ENCODE measurements at regions not wholly inside any gene's neighbourhood (a gene's known extent, or its start where the extent isn't known, plus 50 kb on each side); places are given as distances from the start of the nearest gene placed in this dataset.

GRCh38 chr21:36587388-36587787 lies 107.5 kb upstream of the CLDN14 start:
- Histone ChIP-seq H3K4me1 (ENCODE audit: control insufficient read depth in 5 of 5, insufficient read depth in 5 of 5, low read length in 5 of 5) (no peaks in the 10 kb centered on the region), H3K27ac (ENCODE audit: low read depth, low read length) (no peak overlapping the region), H3K4me3 (ENCODE audit: low read depth in 1 of 5, low read length in 5 of 5) (no peak overlapping the region), H3K9me3 (ENCODE audit: control insufficient read depth in 5 of 5, low read length in 5 of 5) (peaks cover 0 to 4% (median 0%) of the 10 kb centered on the region in 5 donors), H3K9ac (ENCODE audit: low read length in 5 of 5) (no peak overlapping the region), H3K36me3 (ENCODE audit: control insufficient read depth in 5 of 5, insufficient read depth in 5 of 5, low read length in 5 of 5) (no peaks in the 10 kb centered on the region), H3K27me3 (ENCODE audit: control insufficient read depth in 5 of 5, insufficient read depth in 4 of 5, low read length in 5 of 5) (peaks cover 0 to 9% (median 6%) of the 10 kb centered on the region in 5 donors)

DNA sequence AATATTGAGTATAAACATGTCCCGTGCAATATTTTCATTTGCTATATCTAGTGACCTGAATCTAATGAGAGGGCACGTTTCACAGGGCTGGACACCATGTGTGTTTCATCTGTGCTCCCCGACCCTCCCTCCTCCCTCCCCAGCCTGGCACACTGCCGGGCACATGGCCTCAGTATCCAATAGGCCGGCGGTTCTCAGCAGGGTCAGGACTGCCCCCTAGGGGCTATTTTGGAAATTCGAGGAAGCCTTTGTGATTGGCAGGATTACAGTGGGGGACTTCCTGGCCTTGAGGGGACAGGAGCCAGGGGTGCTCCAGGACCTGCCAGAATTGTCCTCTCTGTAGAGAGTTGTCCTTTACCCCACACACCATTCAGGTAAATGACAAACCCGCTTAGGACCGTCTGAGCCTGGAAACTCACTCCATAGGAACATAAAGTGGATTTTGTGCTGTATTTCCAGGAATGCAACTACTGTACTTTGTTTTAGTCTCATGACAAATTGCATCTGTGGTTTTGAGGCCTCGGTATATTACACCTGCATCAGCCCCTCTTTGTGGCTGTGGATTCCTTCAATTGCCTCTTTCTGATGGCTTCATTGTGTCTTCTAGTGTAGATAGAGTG lies 109.5 kb upstream of the SIM2 start:
- Histone ChIP-seq H3K4me1 (ENCODE audit: control insufficient read depth in 5 of 5, insufficient read depth in 5 of 5, low read length in 5 of 5) (no peaks in the 10 kb centered on the region), H3K4me3 (ENCODE audit: low read depth in 1 of 5, low read length in 5 of 5) (no peak overlapping the region), H3K9me3 (ENCODE audit: control insufficient read depth in 5 of 5, low read length in 5 of 5) (peaks cover 0 to 4% (median 0%) of the 10 kb centered on the region in 5 donors), H3K36me3 (ENCODE audit: control insufficient read depth in 5 of 5, insufficient read depth in 5 of 5, low read length in 5 of 5) (no peaks in the 10 kb centered on the region), H3K27me3 (ENCODE audit: control insufficient read depth in 5 of 5, insufficient read depth in 4 of 5, low read length in 5 of 5) (peaks cover 0 to 10% (median 3%) of the 10 kb centered on the region in 5 donors), H3K9ac (ENCODE audit: low read length in 5 of 5) (no peak overlapping the region), H3K27ac (ENCODE audit: low read depth, low read length) (no peak overlapping the region)

GRCh38 chr21:36591326-36591970 lies 107.5 kb upstream of the SIM2 start:
- H3K9me3 ChIP-seq (ENCODE audit: control insufficient read depth in 5 of 5, low read length in 5 of 5): peaks cover 0 to 3% (median 2%) of the 10 kb centered on the region in 5 donors
- H3K27ac ChIP-seq (ENCODE audit: low read depth, low read length): no peak overlapping the region
- H3K4me1 ChIP-seq (ENCODE audit: control insufficient read depth in 5 of 5, insufficient read depth in 5 of 5, low read length in 5 of 5): no peaks in the 10 kb centered on the region
- H3K36me3 ChIP-seq (ENCODE audit: control insufficient read depth in 5 of 5, insufficient read depth in 5 of 5, low read length in 5 of 5): no peaks in the 10 kb centered on the region
- peaks cover 0 to 10% (median 6%) of the 10 kb centered on the region in 5 donors for H3K27me3 ChIP-seq (ENCODE audit: control insufficient read depth in 5 of 5, insufficient read depth in 4 of 5, low read length in 5 of 5)
- no peak overlapping the region for H3K9ac ChIP-seq (ENCODE audit: low read length in 5 of 5)
- no peak overlapping the region for H3K4me3 ChIP-seq (ENCODE audit: low read depth in 1 of 5, low read length in 5 of 5)

DNA sequence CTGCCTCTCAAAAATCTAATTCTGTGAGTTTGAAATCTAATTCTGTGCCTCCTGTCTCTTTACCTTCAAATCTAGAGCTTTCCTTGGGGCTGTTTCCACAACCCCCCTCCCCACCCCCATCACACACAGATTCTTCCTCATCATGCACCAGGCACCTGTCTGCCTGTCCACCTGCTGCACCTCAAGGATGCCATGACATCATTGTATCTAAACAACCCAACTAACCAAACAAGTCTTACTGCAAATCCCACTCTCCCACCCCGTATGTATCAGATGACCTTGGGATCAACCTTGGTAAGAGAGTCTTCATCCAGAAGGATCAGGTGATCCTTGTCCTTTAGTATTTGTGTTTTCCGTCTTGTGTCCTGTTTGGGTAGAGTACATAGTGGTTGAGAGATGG lies 102.7 kb upstream of the SIM2 start:
- no peaks in the 10 kb centered on the region for H3K36me3 ChIP-seq (ENCODE audit: control insufficient read depth in 5 of 5, insufficient read depth in 5 of 5, low read length in 5 of 5)
- no peaks in the 10 kb centered on the region for H3K4me1 ChIP-seq (ENCODE audit: control insufficient read depth in 5 of 5, insufficient read depth in 5 of 5, low read length in 5 of 5)
- H3K9ac ChIP-seq (ENCODE audit: low read length in 5 of 5): no peak overlapping the region
- peaks cover 0 to 21% (median 13%) of the 10 kb centered on the region in 5 donors for H3K9me3 ChIP-seq (ENCODE audit: control insufficient read depth in 5 of 5, low read length in 5 of 5)
- peaks cover 5 to 13% (median 12%) of the 10 kb centered on the region in 5 donors for H3K27me3 ChIP-seq (ENCODE audit: control insufficient read depth in 5 of 5, insufficient read depth in 4 of 5, low read length in 5 of 5)
- H3K27ac ChIP-seq (ENCODE audit: low read depth, low read length): no peak overlapping the region
- H3K4me3 ChIP-seq (ENCODE audit: low read depth in 1 of 5, low read length in 5 of 5): no peak overlapping the region

DNA sequence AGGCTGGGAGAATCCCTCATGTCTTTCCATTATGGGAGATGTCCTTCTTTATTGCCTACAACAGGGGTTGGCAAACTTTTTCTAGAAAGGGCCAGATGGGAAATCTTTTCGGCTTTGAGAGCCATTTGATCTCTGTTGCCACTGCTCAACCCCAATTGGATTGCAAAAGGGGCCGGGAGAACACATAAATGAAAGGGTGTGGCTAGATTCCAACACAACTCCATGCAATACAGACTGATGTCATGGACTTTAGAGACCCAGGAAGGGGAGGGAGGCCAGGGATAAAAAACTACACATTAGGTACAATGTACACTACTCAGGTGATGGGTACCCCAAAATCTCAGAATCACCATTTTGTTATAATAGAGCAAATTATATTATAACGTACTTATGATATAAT lies 97.6 kb upstream of the SIM2 start:
- Histone ChIP-seq H3K36me3 (ENCODE audit: control insufficient read depth in 5 of 5, insufficient read depth in 5 of 5, low read length in 5 of 5) (no peaks in the 10 kb centered on the region), H3K9ac (ENCODE audit: low read length in 5 of 5) (no peak overlapping the region), H3K4me3 (ENCODE audit: low read depth in 1 of 5, low read length in 5 of 5) (no peak overlapping the region), H3K9me3 (ENCODE audit: control insufficient read depth in 5 of 5, low read length in 5 of 5) (peaks cover 0 to 19% (median 10%) of the 10 kb centered on the region in 5 donors), H3K27ac (ENCODE audit: low read depth, low read length) (no peak overlapping the region), H3K27me3 (ENCODE audit: control insufficient read depth in 5 of 5, insufficient read depth in 4 of 5, low read length in 5 of 5) (peaks cover 11 to 21% (median 13%) of the 10 kb centered on the region in 5 donors), H3K4me1 (ENCODE audit: control insufficient read depth in 5 of 5, insufficient read depth in 5 of 5, low read length in 5 of 5) (no peaks in the 10 kb centered on the region)

DNA sequence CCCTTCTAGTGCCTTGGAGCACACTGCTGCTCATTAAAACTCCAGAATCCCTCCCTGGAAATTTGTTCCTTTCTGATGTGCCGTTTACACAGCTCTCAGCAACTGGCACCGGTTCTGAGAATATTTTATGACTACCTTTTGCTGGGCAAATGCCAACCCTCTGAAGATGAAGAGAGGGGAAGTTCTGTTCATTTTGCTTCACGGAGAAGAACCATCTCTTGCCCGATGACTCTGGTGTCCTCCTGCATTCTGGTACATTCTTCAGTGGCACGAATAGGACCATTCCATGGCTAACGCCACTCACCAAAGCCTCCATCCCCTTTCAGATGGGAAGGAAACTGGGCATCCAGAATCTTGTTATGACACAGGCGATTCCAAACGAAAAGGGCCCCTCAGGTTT lies 96.2 kb upstream of the SIM2 start:
- no peaks in the 10 kb centered on the region for H3K4me1 ChIP-seq (ENCODE audit: control insufficient read depth in 5 of 5, insufficient read depth in 5 of 5, low read length in 5 of 5)
- no peak overlapping the region for H3K4me3 ChIP-seq (ENCODE audit: low read depth in 1 of 5, low read length in 5 of 5)
- no peaks in the 10 kb centered on the region for H3K36me3 ChIP-seq (ENCODE audit: control insufficient read depth in 5 of 5, insufficient read depth in 5 of 5, low read length in 5 of 5)
- H3K27ac ChIP-seq (ENCODE audit: low read depth, low read length): no peak overlapping the region
- H3K9me3 ChIP-seq (ENCODE audit: control insufficient read depth in 5 of 5, low read length in 5 of 5): peaks cover 0 to 19% (median 10%) of the 10 kb centered on the region in 5 donors
- H3K27me3 ChIP-seq (ENCODE audit: control insufficient read depth in 5 of 5, insufficient read depth in 4 of 5, low read length in 5 of 5): peaks cover 9 to 22% (median 17%) of the 10 kb centered on the region in 5 donors
- H3K9ac ChIP-seq (ENCODE audit: low read length in 5 of 5): no peak overlapping the region

DNA sequence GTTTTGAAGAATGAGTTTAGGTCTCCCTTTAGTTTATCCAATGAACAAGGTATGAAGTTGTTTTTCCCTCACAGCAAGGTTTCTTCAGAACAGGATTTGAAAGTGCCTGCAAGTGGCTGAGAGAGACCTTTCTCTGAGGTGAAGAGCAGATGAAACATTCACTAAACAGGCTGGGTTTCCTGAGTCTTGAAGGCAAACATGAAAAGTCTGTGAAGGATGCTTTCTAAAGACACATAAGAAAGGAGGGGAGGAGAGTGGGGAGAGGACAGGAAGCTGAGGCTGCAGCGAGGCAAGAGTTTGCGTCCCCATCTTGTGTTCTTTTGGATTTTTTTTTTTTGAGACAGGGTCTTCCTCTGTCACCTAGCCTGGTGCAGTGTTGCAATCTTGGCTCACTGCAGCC lies 95.7 kb upstream of the SIM2 start:
- Histone ChIP-seq H3K4me1 (ENCODE audit: control insufficient read depth in 5 of 5, insufficient read depth in 5 of 5, low read length in 5 of 5) (no peaks in the 10 kb centered on the region), H3K4me3 (ENCODE audit: low read depth in 1 of 5, low read length in 5 of 5) (no peak overlapping the region), H3K27ac (ENCODE audit: low read depth, low read length) (no peak overlapping the region), H3K9me3 (ENCODE audit: control insufficient read depth in 5 of 5, low read length in 5 of 5) (peaks cover 0 to 19% (median 10%) of the 10 kb centered on the region in 5 donors), H3K27me3 (ENCODE audit: control insufficient read depth in 5 of 5, insufficient read depth in 4 of 5, low read length in 5 of 5) (peaks cover 9 to 22% (median 17%) of the 10 kb centered on the region in 5 donors), H3K9ac (ENCODE audit: low read length in 5 of 5) (no peak overlapping the region), H3K36me3 (ENCODE audit: control insufficient read depth in 5 of 5, insufficient read depth in 5 of 5, low read length in 5 of 5) (no peaks in the 10 kb centered on the region)

DNA sequence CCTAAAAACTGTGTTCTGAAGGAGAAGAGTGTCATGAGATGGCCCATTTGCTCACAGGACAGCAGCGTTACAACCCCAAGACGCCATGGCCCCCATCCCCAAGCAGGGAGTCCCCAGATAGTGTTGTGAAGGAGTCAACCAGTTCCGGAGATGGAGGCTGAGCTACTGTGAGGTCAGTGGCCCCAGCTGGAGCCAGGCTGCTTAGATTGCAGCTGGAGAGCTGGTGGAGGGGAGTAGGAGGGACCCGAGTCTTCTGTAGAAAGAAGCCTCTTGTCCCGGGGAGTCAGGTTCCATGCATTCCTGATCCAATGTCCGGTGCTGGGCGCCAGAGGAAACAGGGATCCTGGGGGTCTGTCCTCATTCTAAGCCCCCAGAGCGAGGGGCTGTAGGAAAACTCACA lies 93.5 kb upstream of the SIM2 start:
- Histone ChIP-seq H3K4me3 (ENCODE audit: low read depth in 1 of 5, low read length in 5 of 5) (no peak overlapping the region), H3K27ac (ENCODE audit: low read depth, low read length) (no peak overlapping the region), H3K4me1 (ENCODE audit: control insufficient read depth in 5 of 5, insufficient read depth in 5 of 5, low read length in 5 of 5) (no peaks in the 10 kb centered on the region), H3K9ac (ENCODE audit: low read length in 5 of 5) (no peak overlapping the region), H3K9me3 (ENCODE audit: control insufficient read depth in 5 of 5, low read length in 5 of 5) (peaks cover 2 to 9% (median 7%) of the 10 kb centered on the region in 5 donors), H3K36me3 (ENCODE audit: control insufficient read depth in 5 of 5, insufficient read depth in 5 of 5, low read length in 5 of 5) (no peaks in the 10 kb centered on the region), H3K27me3 (ENCODE audit: control insufficient read depth in 5 of 5, insufficient read depth in 4 of 5, low read length in 5 of 5) (peaks cover 7 to 26% (median 17%) of the 10 kb centered on the region in 5 donors)

GRCh38 chr21:36606287-36606982 lies 92.5 kb upstream of the SIM2 start:
- H3K4me3 ChIP-seq (ENCODE audit: low read depth in 1 of 5, low read length in 5 of 5): no peak overlapping the region
- no peaks in the 10 kb centered on the region for H3K36me3 ChIP-seq (ENCODE audit: control insufficient read depth in 5 of 5, insufficient read depth in 5 of 5, low read length in 5 of 5)
- H3K9ac ChIP-seq (ENCODE audit: low read length in 5 of 5): no peak overlapping the region
- H3K4me1 ChIP-seq (ENCODE audit: control insufficient read depth in 5 of 5, insufficient read depth in 5 of 5, low read length in 5 of 5): no peaks in the 10 kb centered on the region
- peaks cover 2 to 7% (median 4%) of the 10 kb centered on the region in 5 donors for H3K9me3 ChIP-seq (ENCODE audit: control insufficient read depth in 5 of 5, low read length in 5 of 5)
- H3K27ac ChIP-seq (ENCODE audit: low read depth, low read length): no peak overlapping the region
- peaks cover 2 to 17% (median 14%) of the 10 kb centered on the region in 5 donors for H3K27me3 ChIP-seq (ENCODE audit: control insufficient read depth in 5 of 5, insufficient read depth in 4 of 5, low read length in 5 of 5)

DNA sequence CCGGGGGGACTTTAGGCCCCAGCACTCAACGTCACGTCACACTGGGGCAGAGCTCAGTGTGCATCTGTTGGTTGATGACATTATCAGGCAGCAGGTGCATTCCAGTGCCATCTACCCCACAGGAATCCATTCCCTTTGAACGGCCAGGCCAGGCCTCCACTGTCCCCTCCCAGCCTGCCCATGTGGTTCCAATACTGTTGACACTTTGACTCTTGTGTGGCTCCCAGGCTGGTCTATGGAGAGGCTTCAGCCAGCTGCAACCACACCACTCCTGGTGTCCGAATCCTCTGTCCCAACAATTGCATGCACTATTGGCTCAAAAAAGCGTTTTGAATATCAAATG lies 92.0 kb upstream of the SIM2 start:
- no peaks in the 10 kb centered on the region for H3K4me1 ChIP-seq (ENCODE audit: control insufficient read depth in 5 of 5, insufficient read depth in 5 of 5, low read length in 5 of 5)
- H3K36me3 ChIP-seq (ENCODE audit: control insufficient read depth in 5 of 5, insufficient read depth in 5 of 5, low read length in 5 of 5): no peaks in the 10 kb centered on the region
- H3K27ac ChIP-seq (ENCODE audit: low read depth, low read length): no peak overlapping the region
- H3K9me3 ChIP-seq (ENCODE audit: control insufficient read depth in 5 of 5, low read length in 5 of 5): peaks cover 2 to 7% (median 4%) of the 10 kb centered on the region in 5 donors
- no peak overlapping the region for H3K4me3 ChIP-seq (ENCODE audit: low read depth in 1 of 5, low read length in 5 of 5)
- H3K27me3 ChIP-seq (ENCODE audit: control insufficient read depth in 5 of 5, insufficient read depth in 4 of 5, low read length in 5 of 5): peaks cover 2 to 16% (median 14%) of the 10 kb centered on the region in 5 donors
- H3K9ac ChIP-seq (ENCODE audit: low read length in 5 of 5): no peak overlapping the region

Measured in subcutaneous abdominal adipose tissue (tissue), 5 donors.